Activated naive CD4-positive, alpha-beta T cell treated with anti-CD3 and anti-CD28 coated beads for 36 hours (primary cell): ENCODE measurements at regions not wholly inside any gene's neighbourhood (a gene's known extent, or its start where the extent isn't known, plus 50 kb on each side); places are given as distances from the start of the nearest gene placed in this dataset.
A peak's percentile ranks its signal among the peaks of the same experiment; 100 is the strongest.

Experiments
- CTCF ChIA-PET: fragments of 350-600 bp; sonication (Branson Sonifier 250); formaldehyde crosslinking; loops from one replicate; lab custom pipeline; 2021; ENCODE audit warnings: antibody characterized with exemption; lab: Charles Lee
- DNase-seq: peaks from one replicate; pipeline ENCODE4 v3.0.0-alpha.2; 2020
- H3K27ac Mint-ChIP-seq: one replicate; pipeline ENCODE4 v1.8.0; 2021; ENCODE audit warnings: mild to moderate bottlenecking, mixed read lengths
- H3K27me3 Mint-ChIP-seq: one replicate; pipeline ENCODE4 v1.8.0; 2021; ENCODE audit warnings: low read depth, mixed read lengths
- H3K36me3 Mint-ChIP-seq: one replicate; pipeline ENCODE4 v1.8.0; 2021; ENCODE audit warnings: low read depth, mixed read lengths
- H3K4me1 Mint-ChIP-seq: one replicate; pipeline ENCODE4 v1.8.0; 2021; ENCODE audit warnings: low read depth, mixed read lengths
- H3K4me3 Mint-ChIP-seq: one replicate; pipeline ENCODE4 v1.8.0; 2021; ENCODE audit warnings: mild to moderate bottlenecking, moderate library complexity, mixed read lengths
- H3K9me3 Mint-ChIP-seq: one replicate; pipeline ENCODE4 v1.8.0; 2021; ENCODE audit warnings: mixed read lengths
- intact Hi-C: fragments of 100-400 bp; cut with micrococcal nuclease; formaldehyde crosslinking; loops from one replicate; pipeline ENCODE4 v1.15.1; 2023

DNA sequence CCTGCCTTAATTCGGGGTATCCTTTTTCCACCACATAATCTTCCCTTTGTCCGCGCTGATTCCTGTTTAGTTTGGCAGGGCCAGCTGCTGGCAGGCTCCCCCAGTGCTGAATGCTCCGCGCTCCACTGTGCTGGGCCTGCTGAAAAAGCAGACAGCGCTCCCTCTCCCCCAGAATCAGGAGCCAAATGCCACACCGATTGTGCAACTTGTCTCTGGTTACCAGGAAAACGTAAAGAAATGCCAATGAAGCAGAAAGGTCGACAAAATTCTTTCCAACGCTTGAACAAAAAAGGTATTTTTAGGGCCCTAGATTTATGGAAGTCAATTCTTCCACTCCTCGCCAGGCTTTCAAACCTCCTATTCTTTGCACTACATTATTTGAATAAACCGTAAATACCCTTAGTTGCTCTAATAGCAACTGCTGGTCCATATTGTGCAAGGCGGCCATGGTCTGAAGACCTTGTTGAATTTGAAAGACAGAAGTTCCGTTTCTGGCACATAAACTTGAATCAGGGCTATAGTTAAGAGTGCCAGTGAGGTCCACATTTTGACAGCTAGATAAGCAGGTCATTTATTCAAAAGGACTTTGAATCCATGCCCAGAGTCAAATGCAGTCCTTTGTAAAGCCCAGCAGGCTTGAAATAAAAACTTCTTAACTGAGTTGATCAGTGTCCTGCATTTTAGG is 206.7 kb upstream of the RFC3 start:
- Mint-ChIP-seq H3K4me1 (peaks cover 40% of the 10 kb centered on the region), H3K9me3 (no peaks in the 10 kb centered on the region), H3K27me3 (peaks cover 6% of the 10 kb centered on the region), H3K36me3 (no peaks in the 10 kb centered on the region), H3K27ac (peak overlapping the region; percentile 86), H3K4me3 (peak overlapping the region; percentile 46)
- CTCF ChIA-PET = no interaction called here
- intact Hi-C loops = no loop called here
- DNase-seq = no peak

DNA sequence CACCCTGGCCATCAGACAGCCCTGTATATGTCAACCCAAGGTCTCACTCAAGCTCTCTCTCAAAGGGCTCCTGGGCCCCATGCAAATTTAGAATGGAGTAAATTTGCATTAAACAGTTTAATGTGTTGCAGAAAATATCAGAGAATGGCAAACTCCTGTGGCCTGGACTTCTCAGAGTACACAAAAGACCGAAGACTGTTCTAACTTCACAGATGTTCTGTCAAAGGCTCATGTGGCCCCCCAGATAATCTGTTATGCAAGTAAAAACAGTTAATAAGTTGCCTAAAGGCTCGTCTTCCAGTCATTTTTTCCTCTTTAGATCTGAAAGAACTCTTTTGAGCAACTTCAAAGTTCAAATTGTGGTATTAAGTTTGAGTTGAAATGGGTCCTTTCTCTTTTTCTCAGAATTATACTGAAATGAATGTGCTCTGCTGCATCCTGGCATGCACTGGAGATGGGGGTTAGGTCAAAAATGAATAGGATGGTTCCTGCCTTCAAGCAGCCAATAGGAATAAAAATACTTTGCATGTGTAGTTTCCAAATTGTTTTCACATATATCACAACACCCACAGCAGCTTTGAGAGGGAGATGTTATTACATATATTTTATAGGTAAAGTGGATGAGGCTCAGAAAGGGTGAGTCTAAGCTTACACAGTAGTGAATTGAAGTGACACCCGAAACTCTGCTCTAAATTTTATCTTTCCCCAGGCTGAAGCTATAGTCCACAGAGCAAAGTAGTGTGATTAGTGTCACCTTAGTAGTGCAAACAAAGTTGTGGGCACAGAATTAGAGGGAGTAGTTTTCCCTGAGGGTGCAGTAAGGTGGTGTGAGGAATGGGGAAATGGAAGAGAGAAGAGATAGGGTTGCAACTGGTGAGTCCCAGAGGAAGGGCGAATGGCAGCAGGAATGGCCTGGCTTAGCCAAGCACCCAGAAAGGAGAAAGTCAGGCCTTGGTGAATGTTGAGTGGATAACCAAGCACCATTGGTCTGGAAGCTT is 205.0 kb upstream of the RFC3 start:
- Mint-ChIP-seq H3K27ac (peak overlapping the region; percentile 86), H3K36me3 (no peaks in the 10 kb centered on the region), H3K27me3 (peaks cover 6% of the 10 kb centered on the region), H3K4me1 (peaks cover 40% of the 10 kb centered on the region), H3K9me3 (no peaks in the 10 kb centered on the region), H3K4me3 (peak overlapping the region; percentile 5)
- peak; percentile 63 for DNase-seq
- intact Hi-C loops = loop anchor here (1.0 to 2.0 kb wide), 7 partner anchors 26 to 696 kb away; no protein-coding TSS in a partner anchor
- CTCF ChIA-PET = interaction anchor here (0.6 to 2.1 kb wide), 4 partner anchors 42 to 70 kb away, joined by 3 to 7 read pairs (median 4); no protein-coding TSS in a partner anchor

DNA sequence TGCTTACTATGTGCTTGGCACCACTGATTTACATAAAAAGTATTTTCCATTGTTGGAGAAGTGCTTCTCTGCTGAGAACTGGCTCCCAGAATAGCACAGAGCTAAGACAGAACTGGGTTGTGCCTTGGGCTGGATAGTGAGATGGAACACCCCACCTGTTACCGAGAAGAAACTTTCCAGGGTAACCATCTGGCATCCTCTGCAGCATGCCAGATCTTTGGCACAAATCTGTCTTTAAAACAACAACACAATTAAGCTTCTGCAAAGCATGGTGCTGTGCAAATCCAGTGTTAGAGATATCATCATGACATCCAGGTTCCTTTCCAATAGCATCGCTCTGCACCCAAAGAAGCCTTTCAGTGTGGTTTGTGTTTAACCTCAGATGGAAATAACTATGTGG is 202.5 kb upstream of the RFC3 start:
- H3K9me3 Mint-ChIP-seq = no peaks in the 10 kb centered on the region
- H3K27me3 Mint-ChIP-seq = peaks cover 6% of the 10 kb centered on the region
- intact Hi-C loops = no loop called here
- DNase-seq = no peak
- H3K27ac Mint-ChIP-seq = no peak overlapping the region
- peaks cover 36% of the 10 kb centered on the region for H3K4me1 Mint-ChIP-seq
- H3K36me3 Mint-ChIP-seq = no peaks in the 10 kb centered on the region
- CTCF ChIA-PET = no interaction called here
- H3K4me3 Mint-ChIP-seq = no peak overlapping the region

DNA sequence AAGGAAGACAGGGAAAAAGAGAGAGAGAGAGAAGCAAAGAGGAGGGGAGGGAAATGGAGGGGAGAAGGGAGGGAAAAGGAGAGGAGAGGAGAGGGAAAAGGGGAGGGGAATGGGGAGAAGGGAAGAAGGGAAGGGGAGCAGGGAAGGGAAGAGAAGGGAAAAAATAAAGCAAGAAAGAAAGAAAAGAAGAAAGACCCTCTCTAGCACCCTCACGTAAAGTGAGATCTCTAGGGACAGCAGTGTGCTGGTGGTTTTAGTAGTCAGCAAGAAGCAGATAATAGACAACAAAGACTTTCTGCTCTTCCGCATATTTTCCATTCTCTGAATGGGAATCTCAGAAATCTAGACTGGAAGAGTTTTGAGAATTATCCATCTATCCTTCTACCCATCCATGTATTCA is 201.8 kb upstream of the RFC3 start:
- H3K4me1 Mint-ChIP-seq = peaks cover 30% of the 10 kb centered on the region
- H3K27ac Mint-ChIP-seq = no peak overlapping the region
- H3K36me3 Mint-ChIP-seq = no peaks in the 10 kb centered on the region
- no peaks in the 10 kb centered on the region for H3K9me3 Mint-ChIP-seq
- DNase-seq = no peak
- peaks cover 6% of the 10 kb centered on the region for H3K27me3 Mint-ChIP-seq
- CTCF ChIA-PET = no interaction called here
- H3K4me3 Mint-ChIP-seq = no peak overlapping the region
- intact Hi-C loops = no loop called here

DNA sequence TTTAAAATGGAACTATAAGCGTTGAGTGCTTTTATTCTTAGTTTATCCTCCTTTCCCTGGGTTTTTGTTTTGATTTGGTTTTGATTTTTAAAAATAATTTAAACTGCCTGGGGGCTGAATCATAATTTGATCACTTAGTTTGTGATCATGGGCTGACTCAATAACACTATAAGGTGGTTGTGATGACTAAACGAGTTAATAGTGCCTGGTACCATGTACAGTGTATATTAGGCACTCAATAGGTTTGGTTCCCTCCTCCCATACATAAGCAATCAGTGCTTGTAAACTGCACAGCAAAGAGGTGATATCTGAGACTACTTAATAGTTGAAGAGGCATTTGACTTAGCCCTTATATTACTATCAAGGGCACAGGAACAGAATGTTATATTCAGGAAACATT is 200.9 kb upstream of the RFC3 start:
- no peaks in the 10 kb centered on the region for H3K36me3 Mint-ChIP-seq
- no peak for DNase-seq
- H3K4me3 Mint-ChIP-seq = no peak overlapping the region
- CTCF ChIA-PET = no interaction called here
- H3K27ac Mint-ChIP-seq = no peak overlapping the region
- H3K9me3 Mint-ChIP-seq = no peaks in the 10 kb centered on the region
- intact Hi-C loops = no loop called here
- peaks cover 20% of the 10 kb centered on the region for H3K4me1 Mint-ChIP-seq
- peaks cover 6% of the 10 kb centered on the region for H3K27me3 Mint-ChIP-seq

DNA sequence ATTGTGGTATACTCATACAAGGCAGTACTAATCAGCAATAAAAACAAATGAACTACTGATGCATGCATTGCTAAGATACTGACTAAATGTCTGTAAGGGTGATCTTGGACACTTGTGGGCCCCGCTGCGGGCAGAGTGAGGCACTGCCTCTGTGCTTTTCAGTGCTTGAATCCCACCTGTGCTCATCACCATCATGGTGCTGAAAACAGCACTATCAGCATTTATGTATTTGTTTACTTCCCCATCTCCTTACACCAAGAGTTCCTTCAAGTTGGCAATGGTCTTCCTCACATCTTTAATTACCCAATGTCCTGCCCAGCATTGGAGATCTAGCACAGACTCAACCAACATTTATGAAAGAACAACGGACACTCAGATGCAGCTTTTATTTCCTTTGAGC is 193.7 kb upstream of the RFC3 start:
- Mint-ChIP-seq H3K27me3 (no peaks in the 10 kb centered on the region), H3K36me3 (no peaks in the 10 kb centered on the region), H3K9me3 (no peaks in the 10 kb centered on the region), H3K4me3 (no peak overlapping the region), H3K27ac (no peak overlapping the region), H3K4me1 (peaks cover 2% of the 10 kb centered on the region)
- intact Hi-C loops = no loop called here
- CTCF ChIA-PET = no interaction called here
- no peak for DNase-seq

DNA sequence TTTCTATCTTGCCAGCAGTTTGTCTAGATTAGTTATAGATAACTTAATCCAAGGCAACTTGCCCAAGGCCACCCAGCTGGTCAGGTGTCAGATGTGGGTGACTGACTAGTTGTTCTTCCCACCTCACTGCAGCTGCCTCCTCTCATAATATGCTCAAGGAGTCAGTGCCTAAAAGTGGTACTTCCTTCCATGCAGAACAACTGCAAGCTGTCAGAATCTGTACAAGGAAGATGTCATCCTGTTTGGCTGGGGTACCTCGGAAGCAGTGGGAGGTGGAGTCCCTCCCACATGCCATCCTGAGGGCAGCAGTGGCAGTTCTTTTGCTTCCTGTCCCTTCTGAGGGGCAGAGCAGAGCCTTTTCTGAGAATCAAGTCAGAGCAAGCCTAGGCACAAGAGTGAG is 193.2 kb upstream of the RFC3 start:
- Mint-ChIP-seq H3K9me3 (no peaks in the 10 kb centered on the region), H3K27ac (no peak overlapping the region), H3K4me1 (peaks cover 2% of the 10 kb centered on the region), H3K36me3 (no peaks in the 10 kb centered on the region), H3K4me3 (no peak overlapping the region), H3K27me3 (no peaks in the 10 kb centered on the region)
- intact Hi-C loops = no loop called here
- no peak for DNase-seq
- CTCF ChIA-PET = no interaction called here

DNA sequence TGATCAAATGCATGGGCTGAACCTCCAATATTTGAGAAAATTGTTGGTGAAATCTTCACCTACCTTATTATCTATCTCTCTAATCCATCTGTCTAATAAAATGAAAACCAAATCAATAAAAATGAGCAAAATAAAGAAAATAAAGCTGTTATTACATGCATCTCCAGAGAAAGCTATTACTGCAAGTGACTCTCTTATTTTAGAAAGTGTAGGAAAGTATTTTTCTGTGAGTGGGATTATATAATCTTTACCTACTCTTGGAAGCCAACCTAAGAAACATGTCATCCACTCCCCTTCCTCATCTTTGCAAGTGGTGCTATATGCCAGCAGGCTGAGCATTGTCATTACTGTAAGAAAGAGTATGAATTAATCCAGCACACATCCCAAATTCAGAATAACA is 191.5 kb upstream of the RFC3 start:
- Mint-ChIP-seq H3K9me3 (no peaks in the 10 kb centered on the region), H3K36me3 (no peaks in the 10 kb centered on the region), H3K27me3 (no peaks in the 10 kb centered on the region), H3K4me3 (no peak overlapping the region), H3K27ac (no peak overlapping the region), H3K4me1 (peaks cover 2% of the 10 kb centered on the region)
- intact Hi-C loops = no loop called here
- DNase-seq = no peak
- CTCF ChIA-PET = interaction anchor here (1.0 to 1.6 kb wide), 2 partner anchors 83 to 98 kb away, joined by 3 to 5 read pairs; no protein-coding TSS in a partner anchor

DNA sequence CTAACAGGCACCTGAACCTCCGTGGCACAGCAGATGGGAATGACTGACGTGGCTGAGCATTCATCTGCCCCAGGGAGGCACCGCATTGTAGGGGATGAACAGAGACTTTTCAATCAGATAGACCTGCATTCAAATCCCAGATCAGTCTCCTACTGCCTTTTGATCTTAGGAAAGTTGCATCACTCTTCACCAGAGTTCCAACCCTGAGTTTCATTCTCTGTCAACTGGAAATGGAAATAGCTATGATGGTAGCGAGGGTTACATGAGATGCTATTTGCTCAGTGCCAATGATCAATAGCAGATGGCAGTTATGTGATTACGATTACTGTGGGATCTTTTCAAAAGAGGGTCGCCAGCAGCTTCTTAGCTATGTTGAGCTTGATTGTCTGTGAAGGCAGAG is 189.3 kb upstream of the RFC3 start:
- no peak overlapping the region for H3K27ac Mint-ChIP-seq
- H3K4me3 Mint-ChIP-seq = no peak overlapping the region
- intact Hi-C loops = loop anchor here (1.0 kb wide), 1 partner anchor 10 kb away; no protein-coding TSS in a partner anchor
- H3K4me1 Mint-ChIP-seq = peaks cover under 1% of the 10 kb centered on the region
- no peaks in the 10 kb centered on the region for H3K36me3 Mint-ChIP-seq
- H3K27me3 Mint-ChIP-seq = no peaks in the 10 kb centered on the region
- no peaks in the 10 kb centered on the region for H3K9me3 Mint-ChIP-seq
- CTCF ChIA-PET = interaction anchor here (0.9 to 1.1 kb wide), 2 partner anchors 9 to 85 kb away, joined by 3 read pairs; no protein-coding TSS in a partner anchor
- no peak for DNase-seq

DNA sequence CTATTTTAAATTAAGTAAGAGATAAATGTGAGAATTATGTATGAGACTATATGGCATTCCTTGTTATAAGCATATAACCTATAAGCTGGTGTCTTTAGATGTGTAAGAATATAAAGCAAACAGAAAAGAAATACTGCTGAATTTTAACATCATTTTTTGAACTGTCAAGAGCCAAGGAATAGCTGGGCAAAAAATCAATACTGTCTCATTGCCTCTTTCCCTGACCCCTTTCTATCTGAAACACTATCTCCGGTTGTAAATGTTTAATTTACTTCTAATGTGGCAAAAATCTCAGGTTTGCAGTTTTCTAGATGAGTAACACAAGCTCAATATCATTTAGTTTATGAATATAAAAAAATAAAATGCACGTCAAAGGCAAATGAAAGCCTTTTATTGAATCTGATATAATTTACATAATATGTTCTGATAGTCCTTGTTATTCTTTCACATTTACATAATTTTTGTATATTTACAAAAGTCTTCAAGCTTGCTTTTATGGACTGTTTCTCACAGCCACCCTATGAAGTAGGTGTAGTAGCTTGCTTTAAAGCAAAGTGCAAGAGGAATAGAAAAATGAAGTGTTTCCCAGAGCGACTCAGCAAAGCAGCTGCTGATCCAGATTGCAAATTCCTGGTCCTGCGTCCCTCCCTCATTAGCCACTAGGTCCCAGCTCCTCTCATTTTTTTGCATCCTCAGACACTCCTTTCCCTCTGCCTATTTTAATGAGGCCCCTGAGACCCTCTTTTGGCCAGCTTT is 188.2 kb upstream of the RFC3 start:
- DNase-seq = no peak
- CTCF ChIA-PET = interaction anchor here (1.1 kb wide), 1 partner anchor 87 kb away, joined by 3 read pairs; no protein-coding TSS in a partner anchor
- no peaks in the 10 kb centered on the region for H3K9me3 Mint-ChIP-seq
- H3K27me3 Mint-ChIP-seq = peaks cover 1% of the 10 kb centered on the region
- H3K4me3 Mint-ChIP-seq = no peak overlapping the region
- H3K4me1 Mint-ChIP-seq = no peaks in the 10 kb centered on the region
- intact Hi-C loops = loop anchor here (1.0 to 10.0 kb wide), 2 partner anchors 9 to 1205 kb away; partner anchors contain the start of gene N4BP2L1
- H3K27ac Mint-ChIP-seq = no peak overlapping the region
- H3K36me3 Mint-ChIP-seq = no peaks in the 10 kb centered on the region

DNA sequence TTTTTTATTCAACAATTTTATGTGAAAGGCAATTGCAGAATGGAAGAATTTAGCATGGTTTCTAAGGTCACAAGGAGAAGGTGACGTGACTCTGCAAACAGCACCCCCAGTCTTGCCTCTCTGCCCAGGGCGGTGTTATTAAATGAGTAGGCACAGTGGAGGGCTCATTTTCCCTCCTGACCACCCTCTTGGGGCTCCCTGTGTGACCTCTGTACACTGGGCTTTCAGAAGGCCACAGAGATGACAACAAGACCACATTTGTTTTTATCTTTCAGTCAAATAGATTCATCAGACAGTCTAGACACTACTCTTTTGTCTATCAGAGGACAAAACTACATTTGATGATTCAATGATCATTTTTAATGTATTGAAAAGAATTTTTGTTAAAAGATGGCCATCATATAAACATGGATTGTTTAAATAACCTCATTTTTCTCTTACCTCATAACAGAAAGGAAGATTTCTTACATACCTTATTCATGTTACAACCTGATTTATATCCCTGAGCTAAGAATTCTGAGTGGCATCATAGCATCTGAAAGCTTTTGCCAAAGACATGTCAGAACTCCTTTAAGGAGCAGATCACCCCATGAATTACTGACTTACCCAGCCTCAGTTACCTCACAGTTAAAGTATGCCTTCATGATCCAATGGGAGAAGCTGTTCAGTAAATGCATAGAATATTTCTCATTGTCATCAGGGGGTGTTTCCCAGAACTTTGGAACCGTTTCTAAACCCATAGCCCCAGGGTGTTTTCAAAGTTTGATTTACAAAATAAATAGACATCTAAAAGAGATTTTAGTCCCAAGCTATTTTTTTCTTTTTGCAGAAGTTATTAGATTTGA is 184.0 kb upstream of the RFC3 start:
- Mint-ChIP-seq H3K4me3 (no peak overlapping the region), H3K9me3 (no peaks in the 10 kb centered on the region), H3K27ac (no peak overlapping the region), H3K4me1 (peaks cover 17% of the 10 kb centered on the region), H3K27me3 (peaks cover 1% of the 10 kb centered on the region), H3K36me3 (no peaks in the 10 kb centered on the region)
- DNase-seq = no peak
- intact Hi-C loops = loop anchor here (10.0 kb wide), 1 partner anchor 1209 kb away; the partner anchor contains the start of gene N4BP2L1
- CTCF ChIA-PET = no interaction called here
